ENCODE measurements at regions not wholly inside any gene's neighbourhood (a gene's known extent, or its start where the extent isn't known, plus 50 kb on each side); places are given as distances from the start of the nearest gene placed in this dataset.

DNA sequence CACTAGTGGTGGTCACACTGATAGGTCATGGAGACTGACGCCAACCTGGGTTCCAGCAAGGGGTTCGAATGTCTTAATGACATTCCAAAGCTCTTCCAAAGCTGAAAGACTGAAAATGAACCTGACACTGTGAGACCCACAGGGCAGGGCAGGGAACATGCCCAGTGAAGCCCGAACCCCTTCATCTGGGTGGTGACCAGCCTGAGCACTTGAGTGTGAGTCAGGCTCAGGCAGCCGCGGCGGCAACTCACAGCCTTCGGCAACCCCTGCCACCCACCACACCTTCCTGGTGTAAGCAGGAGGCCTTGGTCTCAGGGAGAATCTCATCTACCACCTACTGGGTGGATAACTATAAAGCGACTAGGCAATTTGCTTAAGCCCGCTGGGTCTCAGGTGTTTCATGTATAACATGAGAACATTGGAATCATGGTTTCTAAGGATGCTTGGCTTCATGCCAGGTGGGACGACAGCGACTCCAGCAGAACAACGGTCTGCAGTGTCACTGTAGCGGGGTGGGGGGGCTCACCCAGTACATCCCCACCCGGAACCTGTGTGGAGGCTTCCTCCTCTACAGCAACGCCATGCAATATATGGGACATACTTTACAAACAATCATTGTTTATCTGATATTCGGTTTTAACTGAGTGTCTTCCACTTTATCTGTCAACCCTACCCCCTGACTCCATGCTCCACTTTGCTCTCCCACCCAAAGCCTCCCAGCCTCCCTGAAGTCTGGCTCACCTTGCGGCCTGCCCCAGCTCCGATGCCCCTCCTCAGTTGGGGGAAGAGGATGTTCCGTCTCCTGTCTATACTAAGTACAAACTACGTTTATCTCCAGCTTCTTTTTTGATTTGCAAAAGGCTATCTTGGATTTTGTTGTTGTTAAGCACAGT lies 125.0 kb upstream of the MEF2A start:
- Mint-ChIP-seq H3K36me3 (no peaks in the 10 kb centered on the region), H3K9me3 (no peaks in the 10 kb centered on the region), H3K4me3 (no peak overlapping the region), H3K27ac (no peak overlapping the region), H3K4me1 (peaks cover 19% of the 10 kb centered on the region)
- DNase-seq (ENCODE audit: low spot score in 2 of 2) (no peak), ATAC-seq (no peak)

GRCh38 chr15:99441444-99441800 lies 124.4 kb upstream of the MEF2A start:
- H3K36me3 Mint-ChIP-seq = no peaks in the 10 kb centered on the region
- no peak overlapping the region for H3K4me3 Mint-ChIP-seq
- H3K9me3 Mint-ChIP-seq = no peaks in the 10 kb centered on the region
- ATAC-seq (no peak), DNase-seq (ENCODE audit: low spot score in 2 of 2) (no peak)
- peaks cover 19% of the 10 kb centered on the region for H3K4me1 Mint-ChIP-seq
- H3K27ac Mint-ChIP-seq = no peak overlapping the region

DNA sequence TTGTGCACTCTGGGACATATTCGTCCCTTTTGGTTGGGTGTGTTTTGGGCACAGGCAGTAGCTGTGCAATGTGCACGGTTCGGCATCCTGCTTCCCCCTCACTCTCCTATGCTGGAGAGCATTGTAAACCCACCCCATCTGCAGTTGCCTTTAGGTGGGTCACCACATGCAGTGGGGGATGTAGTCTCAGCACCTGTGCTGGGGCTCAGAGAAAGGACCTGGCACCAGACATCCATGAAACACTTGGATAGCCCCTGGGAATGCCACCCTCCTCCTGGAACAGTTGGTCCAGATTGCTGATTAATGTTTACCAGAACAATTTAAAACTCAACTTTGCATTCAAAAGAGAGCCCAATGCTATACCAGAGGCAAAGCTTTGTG lies 123.9 kb upstream of the MEF2A start:
- DNase-seq (ENCODE audit: low spot score in 2 of 2) (no peak), ATAC-seq (no peak)
- peaks cover 19% of the 10 kb centered on the region for H3K4me1 Mint-ChIP-seq
- no peaks in the 10 kb centered on the region for H3K36me3 Mint-ChIP-seq
- H3K27ac Mint-ChIP-seq = no peak overlapping the region
- H3K4me3 Mint-ChIP-seq = no peak overlapping the region
- no peaks in the 10 kb centered on the region for H3K9me3 Mint-ChIP-seq

DNA sequence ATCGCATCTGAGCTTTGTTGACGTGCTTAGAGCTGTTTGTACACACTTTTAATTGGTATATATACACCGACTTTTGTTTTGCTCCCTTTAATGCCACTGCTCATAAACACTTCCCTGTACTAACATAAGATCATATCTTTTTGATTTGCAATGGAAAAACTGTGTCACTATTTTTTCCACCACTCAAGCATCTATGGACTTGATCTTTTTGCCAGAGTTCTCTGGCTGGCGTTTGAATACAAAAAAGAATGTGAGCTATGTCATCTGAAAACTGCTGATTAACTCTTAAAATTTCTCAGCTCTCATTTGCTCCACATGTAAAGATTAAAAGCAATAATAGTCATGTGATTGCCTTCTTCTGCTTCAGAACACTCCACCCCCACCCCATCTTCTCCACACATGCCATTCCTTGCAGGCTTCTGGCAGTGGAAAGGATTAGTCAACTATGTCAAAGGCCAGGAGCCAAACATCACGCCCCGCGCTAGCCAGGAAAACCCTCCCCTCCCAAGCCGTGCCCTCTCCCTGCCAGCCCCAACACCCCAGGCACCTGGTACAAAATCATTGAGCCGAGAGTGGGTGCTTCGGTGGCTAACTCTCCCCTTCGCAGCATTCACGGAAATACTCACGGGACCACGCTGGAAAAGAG lies 123.4 kb upstream of the MEF2A start:
- ATAC-seq = no peak
- H3K4me3 Mint-ChIP-seq = no peak overlapping the region
- no peak overlapping the region for H3K27ac Mint-ChIP-seq
- peaks cover 19% of the 10 kb centered on the region for H3K4me1 Mint-ChIP-seq
- H3K9me3 Mint-ChIP-seq = no peaks in the 10 kb centered on the region
- no peak for DNase-seq (ENCODE audit: low spot score in 2 of 2)
- no peaks in the 10 kb centered on the region for H3K36me3 Mint-ChIP-seq

DNA sequence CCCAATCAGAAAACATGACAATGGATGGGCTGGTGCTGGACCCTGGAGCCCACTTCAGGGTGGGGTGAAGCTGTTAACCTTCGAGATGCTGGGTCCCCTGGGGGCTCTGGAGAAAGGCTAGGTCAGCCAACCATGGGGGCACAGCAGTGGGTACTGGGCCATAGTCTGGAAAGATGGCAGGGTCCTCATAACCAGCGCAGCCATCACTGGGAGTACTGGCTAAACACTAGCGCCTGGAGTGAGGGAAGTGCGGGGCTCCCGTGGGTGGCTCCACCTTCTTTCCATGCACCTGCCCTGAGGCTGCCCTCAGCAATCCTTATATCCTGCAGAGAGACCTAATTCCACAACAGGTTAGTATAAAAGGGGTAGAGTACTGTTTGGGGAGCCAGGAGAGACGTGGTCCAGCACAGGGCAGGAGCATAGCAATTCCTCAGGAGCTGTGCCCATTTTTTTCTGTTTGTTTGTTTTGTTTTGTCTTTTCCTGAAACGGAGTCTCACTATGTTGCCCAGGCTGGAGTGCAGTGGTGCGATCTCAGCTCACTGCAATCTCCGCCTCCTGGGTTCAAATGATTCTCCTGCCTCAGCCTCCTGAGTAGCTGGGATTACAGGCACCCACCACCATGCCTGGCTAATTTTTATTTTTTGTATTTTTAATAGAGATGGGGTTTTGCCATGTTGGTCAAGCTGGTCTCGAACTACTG lies 122.6 kb upstream of the MEF2A start:
- Mint-ChIP-seq H3K27ac (no peak overlapping the region), H3K4me1 (peaks cover 19% of the 10 kb centered on the region)

GRCh38 chr15:99443768-99444446 lies 121.9 kb upstream of the MEF2A start:
- Mint-ChIP-seq H3K36me3 (no peaks in the 10 kb centered on the region), H3K9me3 (no peaks in the 10 kb centered on the region), H3K4me1 (peaks cover 19% of the 10 kb centered on the region), H3K4me3 (no peak overlapping the region), H3K27ac (no peak overlapping the region)
- no peak for DNase-seq (ENCODE audit: low spot score in 2 of 2)
- no peak for ATAC-seq

More for the DNA sequence above, 122.6 kb upstream of the MEF2A start:
- DNase-seq (ENCODE audit: low spot score in 2 of 2) (no peak), ATAC-seq (no peak)
- no peaks in the 10 kb centered on the region for H3K36me3 Mint-ChIP-seq
- no peak overlapping the region for H3K4me3 Mint-ChIP-seq
- H3K9me3 Mint-ChIP-seq = no peaks in the 10 kb centered on the region

- no peaks in the 10 kb centered on the region for H3K9me3 Mint-ChIP-seq
- DNase-seq (ENCODE audit: low spot score in 2 of 2) (no peak), ATAC-seq (no peak)
- no peak overlapping the region for H3K4me3 Mint-ChIP-seq
- H3K36me3 Mint-ChIP-seq = no peaks in the 10 kb centered on the region
- H3K4me1 Mint-ChIP-seq = peaks cover 29% of the 10 kb centered on the region
- no peak overlapping the region for H3K27ac Mint-ChIP-seq
Measured at GRCh38 chr15:99445272-99445850, 120.4 kb upstream of the MEF2A start.

- DNase-seq (ENCODE audit: low spot score in 2 of 2) (no peak), ATAC-seq (no peak)
- Mint-ChIP-seq H3K27ac (no peak overlapping the region), H3K36me3 (no peaks in the 10 kb centered on the region), H3K4me3 (no peak overlapping the region), H3K4me1 (peaks cover 44% of the 10 kb centered on the region), H3K9me3 (no peaks in the 10 kb centered on the region)
Measured at GRCh38 chr15:99446565-99447496, 119.0 kb upstream of the MEF2A start.

DNA sequence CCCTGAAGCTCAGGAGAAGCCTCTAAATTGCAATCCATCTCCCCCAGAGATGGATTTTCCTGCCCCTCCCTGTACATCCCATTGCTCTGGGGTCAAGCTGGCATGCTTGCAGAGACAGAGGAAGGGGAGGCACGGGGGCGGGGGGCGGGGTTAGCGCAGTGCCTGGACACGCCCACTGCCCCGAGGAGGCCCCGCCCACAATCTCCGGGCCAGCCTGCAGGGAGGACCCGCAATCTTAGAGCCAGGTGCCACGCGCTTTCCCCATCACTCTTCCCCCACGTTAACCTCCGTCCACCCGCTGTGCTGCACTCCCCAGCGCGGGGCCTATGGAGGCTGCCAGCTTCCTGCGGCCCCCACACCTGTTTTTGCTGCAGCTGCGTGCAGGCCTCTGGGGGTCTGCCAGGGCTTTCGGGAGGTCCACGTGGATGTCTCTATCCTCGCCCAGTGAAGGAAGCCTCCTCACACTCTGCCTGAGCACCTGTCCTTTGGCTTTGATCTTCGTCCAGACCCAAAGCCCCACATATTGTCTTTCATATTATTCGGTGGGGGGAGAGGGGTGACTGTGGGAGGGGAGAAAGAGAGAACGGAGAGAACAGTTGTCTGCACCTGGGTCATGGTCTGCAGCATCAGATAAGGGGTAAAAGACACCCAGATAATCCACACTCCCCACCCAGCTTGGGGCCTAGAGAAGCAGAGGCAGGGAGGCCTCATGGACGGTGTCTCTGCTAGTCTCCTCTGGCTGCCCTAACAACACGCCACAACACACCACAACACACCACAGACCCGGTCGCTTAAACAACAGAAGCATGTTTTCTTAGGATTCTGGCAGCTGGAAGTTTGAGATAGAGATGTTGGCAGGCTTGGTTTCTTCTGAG lies 118.0 kb upstream of the MEF2A start:
- no peak overlapping the region for H3K4me3 Mint-ChIP-seq
- H3K27ac Mint-ChIP-seq = no peak overlapping the region
- H3K9me3 Mint-ChIP-seq = no peaks in the 10 kb centered on the region
- no peaks in the 10 kb centered on the region for H3K36me3 Mint-ChIP-seq
- DNase-seq (ENCODE audit: low spot score in 2 of 2) (no peak), ATAC-seq (no peak)
- H3K4me1 Mint-ChIP-seq = peaks cover 40% of the 10 kb centered on the region

- no peak overlapping the region for H3K4me3 Mint-ChIP-seq
- H3K9me3 Mint-ChIP-seq = no peaks in the 10 kb centered on the region
- DNase-seq (ENCODE audit: low spot score in 2 of 2) (no peak), ATAC-seq (no peak)
- H3K4me1 Mint-ChIP-seq = peaks cover 27% of the 10 kb centered on the region
- H3K36me3 Mint-ChIP-seq = no peaks in the 10 kb centered on the region
- no peak overlapping the region for H3K27ac Mint-ChIP-seq
Measured at GRCh38 chr15:99449514-99449913, 116.3 kb upstream of the MEF2A start.

DNA sequence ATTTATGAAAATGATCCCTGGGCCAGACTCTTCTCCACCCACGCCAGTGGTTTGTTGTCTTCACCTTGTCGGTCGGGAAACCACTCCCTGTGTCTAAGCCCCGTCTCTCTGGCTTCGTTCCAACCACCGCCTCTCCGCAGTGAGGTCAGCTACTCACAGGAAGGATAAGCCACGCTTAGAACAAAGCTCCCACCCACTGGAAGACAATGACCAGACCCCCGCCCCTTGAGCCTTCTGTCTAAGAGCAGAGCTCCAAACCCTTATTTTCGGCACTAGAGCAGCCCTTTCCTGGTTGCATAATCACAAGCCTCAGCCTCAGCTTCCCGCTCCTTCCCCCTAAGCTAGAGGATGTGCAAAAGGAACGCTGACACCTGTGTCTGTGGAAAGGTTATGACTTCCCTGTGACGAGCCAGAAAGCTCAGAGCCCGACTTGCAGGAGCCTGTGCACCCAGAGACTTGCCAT lies 114.9 kb upstream of the MEF2A start:
- Mint-ChIP-seq H3K4me1 (peaks cover 27% of the 10 kb centered on the region), H3K36me3 (no peaks in the 10 kb centered on the region), H3K4me3 (peak overlapping the region; percentile 52), H3K9me3 (no peaks in the 10 kb centered on the region), H3K27ac (no peak overlapping the region)
- DNase-seq (ENCODE audit: low spot score in 2 of 2) (no peak), ATAC-seq (peak; percentile 79)

- no peak overlapping the region for H3K27ac Mint-ChIP-seq
- peaks cover 27% of the 10 kb centered on the region for H3K4me1 Mint-ChIP-seq
Measured at GRCh38 chr15:99451484-99451883, 114.3 kb upstream of the MEF2A start.

GRCh38 chr15:99452010-99452409 lies 113.8 kb upstream of the MEF2A start:
- H3K9me3 Mint-ChIP-seq = no peaks in the 10 kb centered on the region
- H3K4me1 Mint-ChIP-seq = peaks cover 27% of the 10 kb centered on the region
- H3K4me3 Mint-ChIP-seq = no peak overlapping the region
- no peaks in the 10 kb centered on the region for H3K36me3 Mint-ChIP-seq
- DNase-seq (ENCODE audit: low spot score in 2 of 2) (no peak), ATAC-seq (no peak)
- no peak overlapping the region for H3K27ac Mint-ChIP-seq

More at GRCh38 chr15:99451484-99451883, 114.3 kb upstream of the MEF2A start:
- H3K4me3 Mint-ChIP-seq = peak overlapping the region; percentile 52
- DNase-seq (ENCODE audit: low spot score in 2 of 2) (no peak), ATAC-seq (no peak)
- no peaks in the 10 kb centered on the region for H3K9me3 Mint-ChIP-seq
- H3K36me3 Mint-ChIP-seq = no peaks in the 10 kb centered on the region

Data from stimulated activated effector memory CD8-positive, alpha-beta T cell treated with anti-CD3 and anti-CD28 coated beads, Interleukin-12 subunit alpha, Interleukin-12 subunit beta, amount 100 ng/mL, for 72 hours (primary cell).